ENCODE measurements at regions not wholly inside any gene's neighbourhood (a gene's known extent, or its start where the extent isn't known, plus 50 kb on each side); places are given as distances from the start of the nearest gene placed in this dataset.

DNA sequence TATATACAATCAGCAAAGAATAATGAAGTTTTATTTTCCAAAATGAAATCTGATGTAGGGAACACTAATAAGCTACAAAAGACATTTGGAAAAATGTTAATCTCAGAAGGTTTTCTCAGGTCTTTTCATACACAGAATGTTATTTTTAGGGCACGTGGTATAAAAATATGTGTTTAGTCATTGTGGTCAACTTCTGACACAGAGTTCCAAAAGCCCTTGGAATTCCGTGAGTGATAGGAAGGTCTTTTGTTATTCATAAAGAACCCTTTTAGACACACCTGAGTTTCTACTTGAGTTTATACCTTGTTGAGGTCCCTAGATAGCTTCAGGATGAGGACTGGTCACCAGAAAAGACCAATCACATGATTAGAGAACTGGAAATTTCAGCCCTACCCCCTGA is 277.6 kb upstream of the NCAM2 start:
- no peak for DNase-seq

DNA sequence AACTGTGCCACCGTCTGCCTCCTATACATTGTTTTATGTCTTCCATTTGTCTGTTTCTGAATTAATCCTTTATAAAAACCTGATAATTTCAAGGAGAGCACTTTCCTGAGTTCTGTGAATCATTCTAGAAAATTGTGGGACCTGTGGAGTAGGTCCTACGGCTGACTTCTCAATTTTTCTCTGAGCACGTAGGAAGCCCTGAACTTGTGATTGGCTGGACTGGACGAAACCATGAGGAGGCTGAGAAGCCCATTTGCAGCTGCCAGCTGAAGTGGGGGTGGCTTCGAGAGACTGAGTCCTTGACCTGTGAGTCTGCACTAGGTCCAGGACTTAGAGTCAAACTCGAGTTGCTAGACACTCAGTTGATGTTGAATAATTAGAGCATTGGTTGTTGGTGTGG is 277.1 kb upstream of the NCAM2 start:
- DNase-seq: no peak

DNA sequence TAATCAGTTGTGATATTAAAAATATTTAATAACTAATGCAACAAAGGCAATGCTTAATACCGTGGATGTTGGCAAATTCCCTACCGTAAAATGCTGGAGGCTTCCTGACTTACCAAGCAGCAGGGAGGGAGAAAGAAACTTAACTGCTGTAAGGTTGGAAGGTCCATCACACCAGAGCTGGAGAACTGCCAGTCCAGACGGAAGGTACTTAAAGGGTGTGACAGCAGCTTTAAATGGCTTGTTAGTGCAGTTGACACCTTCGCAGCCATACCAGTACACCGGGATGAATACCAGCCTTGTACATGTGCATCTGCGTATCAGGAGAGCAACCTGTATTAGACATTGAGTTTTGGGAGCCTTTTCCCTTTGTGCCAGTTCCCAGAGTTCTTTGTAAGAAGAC is 269.5 kb upstream of the NCAM2 start:
- DNase-seq: no peak

DNA sequence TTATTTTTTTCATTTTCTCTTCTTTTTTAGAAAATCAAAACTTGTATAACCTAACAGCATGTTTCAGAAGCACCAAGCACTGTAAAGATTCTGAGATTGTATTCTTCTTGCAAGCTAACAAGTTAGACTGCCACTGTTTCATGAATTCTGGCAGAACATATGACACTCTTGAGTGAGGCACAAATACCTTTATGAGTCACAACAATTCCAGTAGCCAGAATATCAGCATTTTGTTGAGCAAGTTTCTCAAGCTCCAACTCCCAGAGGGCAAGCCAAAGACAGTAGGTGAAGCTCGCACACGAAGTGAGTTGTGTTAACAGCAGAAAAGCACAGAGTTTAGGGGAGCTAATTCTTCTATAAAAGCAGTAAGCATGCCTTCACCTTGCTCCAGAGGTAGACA is 268.8 kb upstream of the NCAM2 start:
- DNase-seq: no peak

DNA sequence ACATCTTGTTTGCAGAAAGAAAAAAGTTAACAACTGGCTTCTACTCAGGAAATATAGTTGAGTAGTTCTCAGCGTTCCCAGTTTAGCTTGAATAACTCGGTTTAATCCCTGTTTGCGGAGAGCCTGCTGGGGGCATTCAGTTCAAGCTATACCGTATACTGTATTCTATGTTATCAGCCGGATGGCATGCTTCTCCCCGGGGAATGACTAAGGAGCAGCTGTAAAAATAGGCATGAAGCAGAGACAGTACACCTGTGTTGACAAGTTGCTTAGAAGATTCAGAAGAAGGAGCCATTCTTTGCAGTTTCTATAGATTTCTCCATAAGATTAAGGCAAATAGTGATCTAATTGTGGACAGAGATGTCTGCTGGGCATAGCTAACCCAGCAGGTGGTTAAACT is 267.8 kb upstream of the NCAM2 start:
- DNase-seq: no peak

DNA sequence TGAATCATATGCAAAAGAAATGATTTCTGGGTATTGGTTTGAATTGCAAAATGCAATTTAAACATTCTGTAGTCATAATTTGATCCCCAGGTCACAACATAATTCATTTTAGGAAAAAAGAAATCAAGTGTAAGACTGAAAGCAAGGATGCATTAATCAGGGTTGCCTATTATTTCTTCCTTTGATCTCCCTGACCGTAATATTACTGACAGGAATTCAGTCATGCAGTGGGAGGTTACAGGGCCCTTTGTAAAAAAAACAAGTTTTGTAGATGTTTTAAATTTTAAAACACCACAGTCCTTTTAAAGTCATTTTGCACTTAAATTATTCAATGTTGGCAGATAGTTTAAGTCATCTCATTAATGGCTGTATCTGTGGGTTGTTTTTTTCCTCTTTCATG is 263.0 kb upstream of the NCAM2 start:
- no peak for DNase-seq

DNA sequence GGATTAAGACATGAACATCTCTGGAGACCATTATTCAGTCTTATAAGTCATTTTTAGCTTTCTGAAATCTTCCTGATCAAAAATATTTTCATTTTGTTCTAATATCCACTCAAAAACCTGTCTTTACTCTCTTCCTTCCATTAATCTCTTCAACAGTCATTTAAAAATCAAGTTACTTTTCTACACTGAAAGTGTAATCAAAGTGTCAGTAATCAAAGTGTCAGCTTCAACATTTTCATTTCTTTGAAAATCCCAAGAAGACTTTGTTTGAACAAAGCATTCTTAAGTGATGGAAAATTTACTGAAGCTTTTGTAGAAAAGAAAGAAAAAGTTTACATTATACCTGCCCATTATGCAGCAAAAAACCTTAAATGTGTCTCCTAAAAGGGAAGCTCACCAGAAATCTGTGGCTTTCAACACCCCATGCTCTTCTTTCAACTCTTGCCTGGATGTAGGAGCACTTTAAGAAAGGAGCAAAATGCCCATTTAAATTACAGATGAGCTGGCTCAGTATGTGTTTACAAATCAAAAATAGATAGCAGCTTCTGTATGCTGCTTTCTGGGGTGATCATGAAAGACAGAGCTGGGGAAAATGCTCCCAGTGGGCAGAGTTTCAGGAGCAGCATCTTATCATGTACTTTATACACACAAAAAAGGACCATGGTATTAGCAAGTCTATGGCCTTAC is 260.8 kb upstream of the NCAM2 start:
- no peak for DNase-seq

DNA sequence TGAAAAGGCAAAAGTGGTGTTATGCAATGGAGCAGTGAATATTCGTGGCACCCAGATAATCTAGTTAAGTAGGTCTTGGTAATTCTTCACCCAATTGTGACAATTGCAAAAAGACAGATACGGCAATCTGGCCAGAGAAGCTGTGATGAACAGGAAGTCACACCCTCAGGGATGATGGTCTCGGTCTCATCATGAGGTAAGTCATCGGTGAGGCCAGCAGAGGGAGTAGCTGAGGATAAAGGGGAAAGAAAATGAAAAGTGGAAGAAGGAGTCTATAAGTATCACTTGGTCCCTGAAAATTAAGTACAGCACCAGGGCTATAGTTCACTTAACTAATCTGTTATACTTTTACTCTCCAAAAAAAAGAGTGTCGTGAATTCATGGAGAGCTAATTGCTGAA is 258.8 kb upstream of the NCAM2 start:
- no peak for DNase-seq

DNA sequence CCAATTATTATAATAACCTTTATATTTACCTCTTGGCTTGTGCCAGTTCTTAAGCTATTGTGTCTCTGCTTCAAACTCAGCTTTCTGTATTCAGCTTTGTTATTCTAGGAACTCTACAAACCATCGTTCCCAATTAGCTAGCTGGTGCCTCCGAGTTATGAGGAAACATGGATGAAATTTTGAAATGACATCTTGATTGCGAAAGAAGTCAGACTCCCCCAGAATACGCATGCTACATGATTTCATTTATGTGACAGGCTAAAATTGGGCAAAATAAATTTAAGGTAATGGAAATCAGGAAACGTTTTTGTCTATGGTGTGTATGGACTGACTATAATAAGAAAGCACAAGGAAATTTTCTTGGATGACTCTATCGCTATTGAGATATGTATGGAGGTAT is 256.8 kb upstream of the NCAM2 start:
- DNase-seq: no peak

DNA sequence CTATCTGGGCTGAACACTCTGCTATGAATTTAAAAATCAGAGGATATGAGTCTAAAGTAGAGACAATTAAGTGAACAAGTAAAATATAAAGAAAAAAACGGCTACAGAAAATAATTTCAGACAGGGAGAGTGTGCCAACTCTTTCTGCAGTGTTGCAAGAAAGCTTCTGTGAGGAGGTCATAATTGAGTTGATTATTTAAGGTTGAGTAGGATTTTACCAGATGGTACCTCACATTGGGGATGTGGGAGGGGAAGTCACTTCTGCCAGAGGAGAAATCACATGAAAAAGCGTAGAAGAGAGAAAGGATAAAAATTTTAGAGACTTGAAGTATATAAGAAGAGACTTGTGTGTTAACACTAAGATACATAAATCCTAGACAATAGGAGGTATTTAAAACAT is 238.0 kb upstream of the NCAM2 start:
- no peak for DNase-seq

DNA sequence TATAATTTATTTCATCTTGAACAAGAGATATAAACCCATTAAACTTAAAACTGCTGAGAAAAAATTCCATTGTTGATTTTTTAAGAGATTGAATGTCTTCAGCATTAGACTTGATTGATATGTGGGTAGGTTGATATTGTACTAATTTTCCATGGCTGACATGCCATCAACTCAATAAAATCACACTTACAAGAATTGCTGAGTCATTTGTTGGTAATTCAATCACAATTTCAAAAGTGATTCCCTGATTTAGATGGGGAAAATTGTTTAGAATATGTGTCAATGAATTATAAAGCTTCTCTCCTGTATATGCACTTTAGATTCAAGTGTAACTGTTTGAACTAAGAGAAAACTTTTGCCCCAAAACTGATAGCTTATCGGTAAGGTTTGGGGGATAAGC is 223.5 kb upstream of the NCAM2 start:
- no peak for DNase-seq

DNA sequence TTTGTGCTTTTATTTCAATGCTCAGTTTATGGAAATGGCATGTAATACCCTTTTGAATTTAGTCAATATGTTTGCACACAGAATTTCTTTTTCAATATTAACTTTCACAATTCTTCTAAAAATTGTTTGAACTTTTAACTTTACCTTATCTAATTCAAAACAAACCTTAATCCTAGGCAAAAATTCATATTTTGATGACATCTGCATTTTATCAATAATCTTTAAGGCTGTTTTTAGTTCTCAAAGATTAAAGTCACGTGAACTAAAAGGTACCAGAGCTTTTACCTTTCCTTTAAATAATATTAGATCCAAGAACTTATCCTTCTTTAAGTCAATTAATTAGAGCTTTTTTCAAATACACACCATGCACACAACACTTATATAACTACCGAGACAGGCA is 218.9 kb upstream of the NCAM2 start:
- DNase-seq: no peak

DNA sequence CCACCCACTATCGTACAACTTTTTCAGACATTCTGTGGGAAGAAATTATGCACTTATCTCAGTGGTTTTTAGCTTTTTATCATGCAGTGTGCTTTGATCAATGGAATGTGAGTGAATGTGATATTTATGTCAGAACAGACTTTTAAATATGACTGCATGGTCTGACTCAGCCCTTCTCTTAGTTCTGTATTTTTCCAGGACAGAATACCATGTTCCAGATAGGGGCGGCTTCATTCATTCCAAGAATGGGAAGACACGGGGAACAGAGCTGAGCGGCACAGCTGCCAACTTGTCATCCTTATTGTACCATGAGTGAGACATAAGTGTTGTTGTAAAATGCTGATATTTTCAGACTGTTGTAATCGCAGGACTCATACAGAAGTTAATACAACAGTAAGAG is 214.6 kb upstream of the NCAM2 start:
- no peak for DNase-seq

DNA sequence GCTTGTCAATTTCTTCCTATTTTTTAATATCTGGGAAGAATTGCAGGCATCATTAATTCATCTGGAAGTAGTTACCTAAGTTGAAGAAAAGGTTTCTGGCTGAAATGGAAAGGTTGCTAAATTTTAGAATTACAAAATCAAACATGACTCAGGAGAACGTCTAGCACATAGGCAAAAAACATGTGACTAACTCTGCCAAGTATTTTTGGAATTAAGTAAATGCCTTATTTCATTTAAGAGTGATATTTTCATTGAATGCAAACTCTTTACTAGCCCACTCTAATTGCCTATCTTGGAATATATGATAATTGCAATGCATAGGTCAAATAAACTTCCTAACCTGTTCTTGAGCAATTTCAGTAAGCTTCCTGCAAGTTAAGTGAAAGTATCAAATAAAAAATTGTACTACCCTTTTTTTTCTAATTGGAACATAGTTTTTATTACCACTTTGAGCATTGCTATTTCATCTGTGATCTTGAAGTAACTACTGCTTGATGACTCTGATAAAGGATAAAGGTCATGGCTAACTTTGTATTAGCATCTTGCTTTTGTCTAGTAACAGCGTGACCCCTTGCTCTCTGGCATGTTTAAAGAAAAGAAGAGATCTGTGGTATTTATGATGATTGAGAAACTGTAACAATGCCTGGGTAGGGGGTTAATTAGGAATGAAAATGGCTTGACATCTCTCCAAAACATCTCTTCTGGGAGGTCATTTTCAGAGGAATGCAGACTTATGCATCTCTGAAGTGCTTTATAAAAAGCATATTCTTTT is 208.3 kb upstream of the NCAM2 start:
- DNase-seq: no peak

DNA sequence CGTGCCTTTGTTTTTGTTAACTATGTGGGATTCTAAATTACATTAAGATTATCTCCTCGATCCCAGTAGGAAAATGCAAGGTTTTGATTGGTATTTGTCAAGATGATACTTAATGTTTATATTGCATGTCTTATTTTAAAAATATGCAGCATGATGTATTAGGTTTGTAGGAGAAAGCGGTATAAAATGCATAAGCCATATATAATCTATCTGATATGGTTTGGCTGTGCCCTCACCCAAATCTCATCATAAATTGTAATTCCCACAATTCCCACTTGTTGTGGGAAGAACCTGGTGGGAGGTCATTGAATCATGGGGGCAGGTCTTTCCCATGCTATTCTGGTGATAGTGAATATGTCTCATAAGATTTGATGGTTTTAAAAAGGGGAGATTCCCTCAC is 198.1 kb upstream of the NCAM2 start:
- DNase-seq: no peak

DNA sequence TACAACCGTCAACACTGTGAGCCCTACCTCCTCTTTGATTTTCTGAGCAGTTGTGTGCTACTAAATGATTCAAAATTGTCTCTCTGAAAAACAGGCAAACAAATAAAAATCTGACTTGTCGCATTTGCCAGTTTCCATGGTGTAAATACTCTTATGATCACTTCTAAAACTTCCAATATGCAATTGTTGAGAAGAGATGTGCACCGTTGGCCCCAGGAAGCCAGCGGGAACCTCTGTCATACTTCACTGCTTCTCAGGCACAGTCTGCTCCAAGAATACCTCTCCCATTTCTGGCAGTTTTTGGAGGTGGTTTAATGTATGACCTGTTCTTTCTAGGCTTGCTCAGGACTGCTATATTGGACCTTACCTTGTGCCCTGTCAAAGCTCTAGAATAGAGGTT is 196.0 kb upstream of the NCAM2 start:
- no peak for DNase-seq

DNA sequence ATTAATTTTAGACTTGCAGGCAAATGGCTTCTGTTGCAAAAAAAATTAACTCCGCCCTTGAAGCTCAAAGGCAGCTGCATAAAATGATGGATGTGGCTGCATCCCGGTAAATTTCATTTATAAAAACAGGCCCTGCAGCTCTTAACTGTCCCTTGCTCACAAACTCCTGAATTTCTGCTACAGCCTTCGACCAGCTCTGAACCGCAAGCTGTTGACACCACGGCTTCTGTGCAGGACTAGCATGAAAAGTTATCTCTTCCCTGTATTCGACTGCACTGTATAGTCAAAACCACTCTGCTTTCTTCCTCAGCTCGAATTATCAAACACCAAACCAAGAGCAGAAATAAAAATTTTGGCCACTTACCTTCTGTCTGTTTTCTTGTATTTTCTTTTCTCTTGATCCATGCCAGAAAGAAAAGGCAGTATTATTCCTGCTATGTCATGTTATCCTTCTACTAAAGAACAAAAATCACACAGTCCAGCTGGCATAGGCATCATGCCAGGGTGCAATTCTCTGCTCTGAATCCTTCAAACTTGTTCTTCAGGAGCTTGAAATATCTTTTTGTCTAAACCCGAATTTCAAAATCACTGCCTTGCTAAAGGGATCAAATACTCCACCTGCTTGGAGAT is 195.5 kb upstream of the NCAM2 start:
- DNase-seq: no peak

DNA sequence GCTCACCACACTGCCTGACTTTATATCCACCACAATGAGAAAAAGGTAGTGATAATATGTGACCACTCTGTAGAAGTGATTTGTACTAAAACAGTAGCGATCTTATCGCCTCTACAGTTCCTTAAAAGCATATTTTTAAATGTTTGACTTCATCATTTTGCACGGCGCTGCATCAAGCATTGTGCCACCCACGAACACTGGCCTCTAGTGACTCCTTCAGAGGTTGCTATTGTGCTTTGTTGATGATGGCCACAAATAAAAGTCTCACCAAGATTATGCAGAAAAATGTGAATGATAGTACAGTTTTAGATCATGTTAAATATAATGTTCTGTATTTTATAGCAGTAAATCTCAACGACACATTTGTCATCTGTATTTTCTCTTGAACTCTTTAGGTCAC is 186.5 kb upstream of the NCAM2 start:
- DNase-seq: no peak

DNA sequence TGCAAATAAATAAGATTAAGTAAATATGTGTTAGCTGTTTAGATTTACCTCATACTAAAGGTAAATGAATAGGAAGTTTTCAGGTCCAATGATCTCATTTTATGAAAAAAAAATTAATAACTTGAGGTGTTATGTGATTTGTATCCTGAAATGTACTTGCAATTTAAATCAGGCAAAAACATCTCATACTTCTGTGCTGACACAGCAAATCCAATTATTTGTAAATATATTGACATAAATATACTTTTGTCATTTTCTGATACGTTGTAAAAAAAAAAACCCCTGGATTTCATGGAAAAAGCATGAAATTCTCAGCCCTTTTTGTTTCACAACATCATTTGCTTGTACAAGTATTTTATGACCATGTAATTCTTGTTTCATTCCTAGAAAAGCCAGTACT is 184.1 kb upstream of the NCAM2 start:
- DNase-seq: no peak

DNA sequence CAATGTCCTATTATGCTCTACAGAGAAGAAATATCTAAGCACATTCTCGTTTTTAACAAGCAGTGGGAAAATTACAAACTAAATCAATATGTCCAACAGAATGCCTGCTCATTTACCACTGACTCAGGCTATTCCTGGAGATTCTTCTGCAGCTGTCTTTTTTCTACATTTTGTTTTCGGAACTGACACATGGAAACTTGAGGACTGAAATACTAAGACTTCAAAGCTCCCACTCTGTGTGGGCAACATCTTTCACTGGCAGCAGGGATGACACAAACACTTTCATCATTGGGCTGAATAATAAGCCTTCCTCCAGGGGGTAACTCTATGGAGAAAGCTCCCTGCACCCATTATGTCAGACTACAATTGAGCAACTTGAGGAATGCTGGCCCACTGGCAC is 175.5 kb upstream of the NCAM2 start:
- no peak for DNase-seq

DNA sequence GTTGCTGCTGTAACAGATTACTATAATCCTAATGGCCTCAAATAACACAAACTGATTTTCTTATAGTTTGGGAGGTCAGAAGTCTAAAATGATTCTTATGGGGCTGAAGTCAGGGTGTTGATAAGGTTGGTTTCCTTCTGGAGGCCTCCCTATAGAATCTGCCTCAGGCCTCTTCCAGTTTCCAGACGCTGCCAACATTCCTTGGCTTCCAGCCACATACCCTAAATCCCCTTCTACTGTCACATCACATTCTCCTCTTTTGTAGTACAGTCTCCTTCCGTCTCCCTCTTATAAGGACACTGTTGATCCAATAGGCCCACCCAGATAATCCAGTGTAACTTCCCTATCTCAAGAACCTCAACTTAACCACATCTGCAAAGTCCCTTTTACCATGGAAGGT is 145.3 kb upstream of the NCAM2 start:
- no peak for DNase-seq

DNA sequence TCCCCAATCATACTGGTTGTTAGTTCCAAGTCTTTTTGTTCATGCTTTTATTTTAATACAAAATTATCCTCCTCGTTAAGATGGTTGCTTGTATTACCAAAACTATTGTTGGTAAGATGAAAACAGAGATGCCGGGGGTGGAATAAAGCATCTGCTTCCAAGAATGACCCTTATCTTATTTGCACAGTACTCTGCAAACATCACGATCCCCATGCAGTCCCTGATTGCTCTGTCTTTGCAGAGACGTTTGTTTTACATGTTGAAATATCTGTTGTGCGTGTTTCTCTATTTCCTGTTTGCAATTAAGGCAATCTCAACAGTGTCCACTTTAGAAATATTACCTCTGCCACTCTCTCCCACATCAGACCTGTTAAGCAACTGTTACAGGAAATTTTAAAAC is 141.3 kb upstream of the NCAM2 start:
- DNase-seq: no peak

DNA sequence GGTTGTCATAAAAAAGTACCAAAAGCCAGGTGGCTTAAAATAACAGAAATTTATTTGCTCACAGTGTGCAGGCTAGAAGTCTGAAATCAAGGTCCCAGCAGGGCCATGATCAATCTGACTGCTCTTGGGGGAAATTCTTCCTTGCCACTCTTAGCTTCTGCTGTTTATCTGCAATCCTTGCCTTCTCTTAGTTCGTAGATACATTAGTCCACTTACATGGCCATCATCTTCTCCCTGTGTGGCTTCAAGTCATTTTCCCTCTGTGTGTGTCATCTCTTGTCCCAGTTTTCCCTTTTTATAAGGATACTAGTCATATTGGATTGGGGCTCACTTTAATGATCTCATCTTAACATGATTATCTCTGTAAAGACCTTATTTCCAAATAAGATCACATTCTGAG is 124.0 kb upstream of the NCAM2 start:
- no peak for DNase-seq

DNA sequence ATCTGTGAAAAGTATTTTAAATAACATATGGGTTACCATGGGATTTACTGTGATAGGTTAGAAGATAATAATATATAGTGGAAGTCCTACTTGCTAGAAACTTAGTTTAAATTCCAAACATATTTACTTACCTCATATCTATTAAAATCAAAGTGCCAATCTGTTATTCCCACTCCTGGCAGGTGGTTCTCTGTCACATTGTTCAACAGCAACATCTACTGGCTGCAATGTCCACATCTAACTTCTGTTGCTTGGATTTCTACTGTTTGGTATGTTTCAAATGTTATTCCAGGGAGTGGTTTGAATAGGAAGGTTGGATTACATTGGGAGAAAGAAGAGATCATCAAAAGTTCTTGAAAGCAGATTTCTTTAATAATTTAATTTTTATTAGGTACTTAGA is 122.5 kb upstream of the NCAM2 start:
- DNase-seq: no peak

DNA sequence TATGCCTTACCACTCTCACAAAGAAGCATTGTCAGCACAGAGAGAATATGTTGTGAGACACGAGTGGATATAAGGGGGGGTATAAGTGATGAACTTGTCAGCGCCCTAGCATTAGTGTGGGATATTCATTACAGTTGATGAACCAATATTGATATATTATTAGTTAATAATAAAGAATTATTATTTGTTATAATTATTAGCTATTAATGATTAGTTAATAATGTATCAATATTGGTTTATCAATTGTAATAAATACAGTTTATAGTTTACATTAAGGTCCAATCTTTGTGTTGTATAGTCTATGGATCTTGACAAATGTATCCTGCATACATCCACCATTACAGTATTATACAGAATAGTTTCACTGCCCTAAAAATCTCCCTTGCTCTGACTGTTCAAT is 120.2 kb upstream of the NCAM2 start:
- DNase-seq: no peak

Data from activated T-cell treated with anti-CD3 and anti-CD28 coated beads, Interleukin-2, amount 50 U/mL, for 48 hours (primary cell).